HL-60 (cell line): ENCODE measurements at regions not wholly inside any gene's neighbourhood (a gene's known extent, or its start where the extent isn't known, plus 50 kb on each side); places are given as distances from the start of the nearest gene placed in this dataset.

Experiments used
- CTCF ChIP-seq: IDR thresholded peaks from one replicate; pipeline ENCODE4 v1.5.1; 2011; ENCODE audit warnings: low read length, control low read depth, inconsistent platforms; ENCODE audit not compliant: insufficient read depth
- GABPA ChIP-seq: IDR thresholded peaks from 2 replicates; pipeline ENCODE4 v1.6.1; 2012; ENCODE audit warnings: low read depth

- no peak for TF ChIP-seq CTCF
- TF ChIP-seq GABPA: no peak
Observed at GRCh38 chr12:124152731-124153130, 142.2 kb upstream of the RFLNA start.
